Fibroblast of lung (primary cell): ENCODE measurements at regions not wholly inside any gene's neighbourhood (a gene's known extent, or its start where the extent isn't known, plus 50 kb on each side); places are given as distances from the start of the nearest gene placed in this dataset.

ENCODE experiments used
- CTCF ChIP-seq, 2 donors: IDR thresholded peaks in 1 of 2; conservative IDR thresholded peaks in 1 of 2; 1 replicate in 1 of 2; 2 replicates in 1 of 2; pipeline ENCODE4 v1.5.1; 2011 to 2012; ENCODE audit warnings: low read length in 2 of 2, control low read depth in 1 of 2, inconsistent platforms in 1 of 2, low read depth in 1 of 2, mild to moderate bottlenecking in 1 of 2
- EZH2 ChIP-seq: IDR thresholded peaks from 2 replicates; pipeline ENCODE4 v1.5.1; 2012; ENCODE audit warnings: low read length, control low read depth, mild to moderate bottlenecking; ENCODE audit errors: missing control alignments

GRCh38 chr1:81597720-81598426 lies 202.9 kb upstream of the ADGRL2 start:
- TF ChIP-seq CTCF (conservative IDR thresholded peaks at IDR 0.05 in 1 of 2, IDR thresholded peaks at IDR 0.05 in 1 of 2; ENCODE audit: low read depth in 1 of 2, low read length in 2 of 2), result no peak
- TF ChIP-seq EZH2, result no peak
